Testis (tissue), 2 donors: ENCODE measurements at regions not wholly inside any gene's neighbourhood (a gene's known extent, or its start where the extent isn't known, plus 50 kb on each side); places are given as distances from the start of the nearest gene placed in this dataset.

ENCODE experiments used
- DNase-seq: peaks from one replicate; pipeline ENCODE4 v3.0.0-alpha.2; 2019
- H3K27ac ChIP-seq, 2 donors: fragments of 200-600 bp; sonication (generic); one replicate each; pipeline ENCODE4 v1.5.1; 2019
- H3K27me3 ChIP-seq: fragments of 200-600 bp; sonication (generic); one replicate; pipeline ENCODE4 v1.5.1; 2019
- H3K36me3 ChIP-seq: fragments of 200-600 bp; sonication (generic); one replicate; pipeline ENCODE4 v1.5.1; 2017; ENCODE audit warnings: low read depth; ENCODE audit errors: missing control alignments
- H3K4me1 ChIP-seq: fragments of 200-600 bp; sonication (generic); one replicate; pipeline ENCODE4 v1.5.1; 2019
- H3K4me3 ChIP-seq, 2 donors: fragments of 200-600 bp; sonication (generic); one replicate each; pipeline ENCODE4 v1.5.1; 2017 to 2019
- H3K9me3 ChIP-seq: fragments of 200-600 bp; sonication (generic); one replicate; pipeline ENCODE4 v1.5.1; 2017
- CTCF ChIP-seq, 3 experiments: fragments of 450-650 bp in 2 of 3; fragments of 200-600 bp in 1 of 3; sonication (generic) in 1 of 3; IDR thresholded peaks; one replicate each; pipeline ENCODE4 v1.5.1; 2016 to 2019; ENCODE audit warnings: antibody characterized with exemption in 3 of 3, mild to moderate bottlenecking in 2 of 3, moderate library complexity in 1 of 3
- POLR2A ChIP-seq: fragments of 450-650 bp; IDR thresholded peaks from one replicate; pipeline ENCODE4 v1.6.1; 2017; ENCODE audit warnings: antibody characterized with exemption, mild to moderate bottlenecking, moderate library complexity
- WGBS, 2 donors: methylation state at CpG; one replicate each; pipeline ENCODE4 v1.1.5; 2018; 5-methylcytosine and 5-hydroxymethylcytosine counted together
- intact Hi-C: fragments of 100-400 bp; cut with DNase I; formaldehyde crosslinking; loops from one replicate; pipeline ENCODE4 v1.15.1; 2023; ENCODE audit warnings: low total_unique reads

GRCh38 chr6:165873976-165874375 lies 210.9 kb upstream of the PDE10A start:
- no peak overlapping the region for H3K27ac ChIP-seq

GRCh38 chr6:165872811-165873210 lies 209.8 kb upstream of the PDE10A start:
- no peaks in the 10 kb centered on the region for H3K4me1 ChIP-seq
- no peak overlapping the region for H3K4me3 ChIP-seq
- 81 to 84% methylated on average over 5 of the region's 5 CpGs for WGBS, 2 donors
- intact Hi-C loops = no loop called here
- H3K36me3 ChIP-seq = no peaks in the 10 kb centered on the region
- TF ChIP-seq POLR2A = no peak
- no peak for TF ChIP-seq CTCF (IDR thresholded peaks at IDR 0.05)
- DNase-seq = no peak
- H3K9me3 ChIP-seq = no peaks in the 10 kb centered on the region
- no peaks in the 10 kb centered on the region for H3K27me3 ChIP-seq
- no peak overlapping the region for H3K27ac ChIP-seq

More at GRCh38 chr6:165873976-165874375, 210.9 kb upstream of the PDE10A start:
- Histone ChIP-seq H3K9me3 (no peaks in the 10 kb centered on the region), H3K36me3 (no peaks in the 10 kb centered on the region), H3K27me3 (no peaks in the 10 kb centered on the region), H3K4me1 (no peaks in the 10 kb centered on the region), H3K4me3 (no peak overlapping the region)
- no peak for TF ChIP-seq POLR2A
- TF ChIP-seq CTCF (IDR thresholded peaks at IDR 0.05) = no peak
- intact Hi-C loops = no loop called here
- no peak for DNase-seq
- WGBS, 2 donors = 40 to 57% methylated on average over 2 of the region's 2 CpGs

GRCh38 chr6:165872311-165872710 lies 209.3 kb upstream of the PDE10A start:
- no peak overlapping the region for H3K27ac ChIP-seq
- no peaks in the 10 kb centered on the region for H3K4me1 ChIP-seq
- 82 to 84% methylated on average over 3 of the region's 3 CpGs for WGBS, 2 donors
- intact Hi-C loops = no loop called here
- no peaks in the 10 kb centered on the region for H3K36me3 ChIP-seq
- DNase-seq = no peak
- no peaks in the 10 kb centered on the region for H3K9me3 ChIP-seq
- no peaks in the 10 kb centered on the region for H3K27me3 ChIP-seq
- no peak for TF ChIP-seq POLR2A
- TF ChIP-seq CTCF (IDR thresholded peaks at IDR 0.05) = no peak
- H3K4me3 ChIP-seq = no peak overlapping the region

DNA sequence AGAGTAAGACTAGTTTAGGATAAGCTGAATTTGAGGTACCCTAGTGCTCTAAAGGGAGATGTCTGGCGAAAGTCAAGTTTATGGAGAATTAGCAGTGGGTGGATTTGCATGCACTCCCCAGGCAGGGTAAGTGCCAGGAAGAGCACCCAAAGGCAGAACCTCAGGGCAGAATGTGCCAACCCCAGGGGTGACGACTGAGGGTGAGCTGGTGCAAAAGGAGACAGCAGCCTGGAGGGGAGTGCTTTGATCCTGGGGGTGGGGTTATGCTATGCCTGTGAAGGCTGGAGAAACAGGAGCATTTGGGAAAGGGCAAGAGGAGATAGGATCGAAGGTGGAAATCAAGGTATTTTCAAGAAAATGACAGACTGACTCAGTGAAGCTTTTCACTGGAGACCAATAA lies 208.5 kb upstream of the PDE10A start:
- Histone ChIP-seq H3K4me3 (no peak overlapping the region), H3K27ac (no peak overlapping the region), H3K9me3 (no peaks in the 10 kb centered on the region), H3K36me3 (no peaks in the 10 kb centered on the region), H3K27me3 (no peaks in the 10 kb centered on the region), H3K4me1 (no peaks in the 10 kb centered on the region)
- intact Hi-C loops = no loop called here
- TF ChIP-seq CTCF (IDR thresholded peaks at IDR 0.05) (no peak), POLR2A (no peak)
- no peak for DNase-seq
- 88 to 98% methylated on average over 3 of the region's 3 CpGs for WGBS, 2 donors

DNA sequence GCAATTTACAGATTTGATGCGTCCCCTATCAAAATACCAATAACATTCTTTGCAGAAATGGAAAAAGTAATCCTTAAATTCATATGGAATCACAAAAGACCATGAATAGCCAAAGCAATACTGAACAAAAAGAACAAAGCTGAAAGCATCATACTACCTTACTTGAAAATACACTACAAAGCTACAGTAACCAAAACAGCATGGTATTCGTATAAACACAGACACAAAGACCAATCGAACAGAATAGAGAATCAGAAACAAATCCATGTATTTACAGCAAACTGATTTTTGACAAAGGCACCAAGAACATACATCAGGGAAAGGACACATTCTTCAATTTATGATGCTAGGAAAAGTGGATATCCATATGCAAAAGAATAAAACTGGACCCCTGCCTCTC lies 206.5 kb upstream of the PDE10A start:
- H3K36me3 ChIP-seq = no peaks in the 10 kb centered on the region
- H3K4me3 ChIP-seq = no peak overlapping the region
- no peak for TF ChIP-seq POLR2A
- 91% methylated on average over 3 of the region's 3 CpGs for WGBS, 2 donors
- H3K4me1 ChIP-seq = no peaks in the 10 kb centered on the region
- no peaks in the 10 kb centered on the region for H3K9me3 ChIP-seq
- no peaks in the 10 kb centered on the region for H3K27me3 ChIP-seq
- DNase-seq = no peak
- H3K27ac ChIP-seq = no peak overlapping the region
- intact Hi-C loops = no loop called here
